CD14-positive monocyte (primary cell): ENCODE measurements at regions not wholly inside any gene's neighbourhood (a gene's known extent, or its start where the extent isn't known, plus 50 kb on each side); places are given as distances from the start of the nearest gene placed in this dataset.
"Not testable (repeated sequence)": the region's sequence is repeated elsewhere in the genome, so short reads cannot be mapped to it uniquely, and the experiment has no call there.

Source experiments
- DNase-seq, 3 donors: peaks; one replicate each; pipeline ENCODE4 v3.0.0-alpha.2; 2011 to 2022
- H2AFZ ChIP-seq: 2 replicates; pipeline ENCODE4 v1.6.0; 2012; ENCODE audit warnings: mild to moderate bottlenecking, low read depth, low read length, inconsistent platforms; ENCODE audit not compliant: insufficient read depth, poor library complexity, severe bottlenecking
- H3K27ac ChIP-seq, 2 donors: 1 replicate in 1 of 2; 2 replicates in 1 of 2; pipeline ENCODE4 v1.5.1; 2012 to 2013; ENCODE audit warnings: low read length in 2 of 2, control low read depth in 1 of 2, inconsistent platforms in 1 of 2, low read depth in 1 of 2, mild to moderate bottlenecking in 1 of 2
- H3K27me3 ChIP-seq, 2 donors: one replicate each; pipeline versions ENCODE4 v1.6.0 to v1.6.1; 2011 to 2013; ENCODE audit warnings: low read length in 2 of 2; ENCODE audit not compliant: control insufficient read depth in 2 of 2, insufficient read depth in 2 of 2
- H3K36me3 ChIP-seq, 2 donors: replicated peaks in 1 of 2; 1 replicate in 1 of 2; 2 replicates in 1 of 2; pipeline versions ENCODE4 v1.5.1 to v1.6.1; 2012 to 2013; ENCODE audit warnings: low read length in 2 of 2, control low read depth in 1 of 2, inconsistent platforms in 1 of 2, mild to moderate bottlenecking in 1 of 2; ENCODE audit not compliant: insufficient read depth in 2 of 2, control insufficient read depth in 1 of 2
- H3K4me1 ChIP-seq, 2 donors: 1 replicate in 1 of 2; 2 replicates in 1 of 2; pipeline versions ENCODE4 v1.5.1 to v1.6.1; 2012 to 2013; ENCODE audit warnings: low read length in 2 of 2, control low read depth in 1 of 2, inconsistent platforms in 1 of 2, mild to moderate bottlenecking in 1 of 2, moderate library complexity in 1 of 2; ENCODE audit not compliant: insufficient read depth in 2 of 2, control insufficient read depth in 1 of 2
- H3K4me2 ChIP-seq: replicated peaks from 2 replicates; pipeline ENCODE3; 2012; ENCODE audit warnings: low read length, moderate library complexity, mild to moderate bottlenecking; ENCODE audit not compliant: poor library complexity, severe bottlenecking; ENCODE audit errors: extremely low read depth
- H3K4me3 ChIP-seq, 3 experiments: fragments of 200-600 bp in 1 of 3; sonication (generic) in 1 of 3; replicated peaks in 1 of 3; 1 replicate in 2 of 3; 2 replicates in 1 of 3; pipeline ENCODE4 v1.5.1; 2011 to 2013; ENCODE audit warnings: low read length in 3 of 3, mild to moderate bottlenecking in 3 of 3, control low read depth in 2 of 3, low read depth in 2 of 3, inconsistent platforms in 1 of 3, moderate library complexity in 1 of 3
- H3K79me2 ChIP-seq: 2 replicates; pipeline ENCODE4 v1.6.0; 2012; ENCODE audit warnings: mild to moderate bottlenecking, control low read depth, inconsistent platforms, low read length, moderate library complexity; ENCODE audit not compliant: insufficient read depth
- H3K9ac ChIP-seq: 2 replicates; pipeline ENCODE4 v1.6.0; 2017; ENCODE audit warnings: low read length, mild to moderate bottlenecking; ENCODE audit not compliant: insufficient read depth, poor library complexity, severe bottlenecking
- H3K9me3 ChIP-seq, 2 donors: replicated peaks in 1 of 2; 1 replicate in 1 of 2; 2 replicates in 1 of 2; pipeline versions ENCODE4 v1.5.1 to v1.6.1; 2012 to 2013; ENCODE audit warnings: low read length in 2 of 2, control low read depth in 1 of 2; ENCODE audit not compliant: control insufficient read depth in 1 of 2, insufficient read depth in 1 of 2
- H4K20me1 ChIP-seq: 2 replicates; pipeline ENCODE4 v1.6.0; 2012; ENCODE audit warnings: mild to moderate bottlenecking, low read length, control low read depth, moderate library complexity; ENCODE audit not compliant: insufficient read depth
- H3K27ac Mint-ChIP-seq, 7 donors: one replicate each; pipeline ENCODE4 v1.8.0; 2020; ENCODE audit warnings: mild to moderate bottlenecking in 7 of 7, mixed read lengths in 7 of 7, moderate library complexity in 6 of 7, inconsistent platforms in 2 of 7
- H3K27me3 Mint-ChIP-seq, 3 donors: one replicate each; pipeline ENCODE4 v1.8.0; 2021 to 2022; ENCODE audit warnings: low read depth in 3 of 3, mild to moderate bottlenecking in 3 of 3, mixed read lengths in 3 of 3, moderate library complexity in 3 of 3, inconsistent platforms in 1 of 3
- H3K36me3 Mint-ChIP-seq, 2 donors: one replicate each; pipeline ENCODE4 v1.8.0; 2020; ENCODE audit warnings: mixed read lengths in 2 of 2, inconsistent platforms in 1 of 2, mild to moderate bottlenecking in 1 of 2
- H3K4me1 Mint-ChIP-seq: one replicate; pipeline ENCODE4 v1.8.0; 2020; ENCODE audit warnings: mild to moderate bottlenecking, mixed read lengths
- H3K4me3 Mint-ChIP-seq, 2 donors: one replicate each; pipeline ENCODE4 v1.8.0; 2020; ENCODE audit warnings: mild to moderate bottlenecking in 2 of 2, mixed read lengths in 2 of 2, moderate library complexity in 1 of 2
- H3K9me3 Mint-ChIP-seq, 7 donors: one replicate each; pipeline ENCODE4 v1.8.0; 2020 to 2022; ENCODE audit warnings: mixed read lengths in 7 of 7, mild to moderate bottlenecking in 6 of 7, moderate library complexity in 6 of 7, inconsistent platforms in 2 of 7
- CTCF ChIP-seq: fragments of 200-600 bp; IDR thresholded peaks from one replicate; pipeline ENCODE4 v1.8.0; 2022; ENCODE audit warnings: antibody characterized with exemption, mild to moderate bottlenecking
- WGBS: methylation state at CpG from one replicate; pipeline ENCODE4 v1.1.5; 2013; ENCODE audit warnings: missing lambda C conversion rate; ENCODE audit not compliant: insufficient coverage; 5-methylcytosine and 5-hydroxymethylcytosine counted together
- intact Hi-C, 2 donors: fragments of 100-400 bp; cut with micrococcal nuclease; formaldehyde crosslinking; loops; one replicate each; pipeline versions ENCODE4 v1.15.0 to v1.15.1; 2023

DNA sequence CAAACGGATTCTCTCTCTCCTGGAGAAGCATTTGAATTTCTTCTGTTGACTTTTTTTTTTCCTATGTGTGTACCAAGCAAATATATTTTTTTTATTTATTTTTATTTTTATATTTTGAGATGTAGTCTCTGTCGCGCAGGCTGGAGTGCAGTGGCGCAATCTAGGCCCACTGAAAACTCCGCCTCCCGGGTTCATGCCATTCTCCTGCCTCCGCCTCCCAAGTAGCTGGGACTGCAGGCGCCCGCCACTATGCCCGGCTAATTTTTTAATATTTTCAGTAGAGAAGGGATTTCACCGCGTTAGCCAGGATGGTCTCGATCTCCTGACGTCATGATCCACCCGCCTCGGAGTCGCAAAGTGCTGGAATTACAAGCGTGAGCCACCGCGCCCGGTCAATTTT, 549.5 kb upstream of the GNPDA2 start:
- H3K36me3 Mint-ChIP-seq, result no peaks in the 10 kb centered on the region
- Histone ChIP-seq H3K27ac (no peak overlapping the region), H3K9ac (no peak overlapping the region), H3K4me3 (no peak overlapping the region), H3K9me3 (no peaks in the 10 kb centered on the region), H3K36me3 (no peaks in the 10 kb centered on the region), H2AFZ (no peak overlapping the region), H4K20me1 (no peaks in the 10 kb centered on the region), H3K27me3 (no peaks in the 10 kb centered on the region), H3K4me2 (no peak overlapping the region), H3K4me1 (no peaks in the 10 kb centered on the region), H3K79me2 (no peaks in the 10 kb centered on the region)
- H3K9me3 Mint-ChIP-seq, result peaks cover 0 to 4% (median 0%) of the 10 kb centered on the region in 7 donors
- intact Hi-C loops, result no loop called here
- H3K4me3 Mint-ChIP-seq, result no peak overlapping the region
- H3K27me3 Mint-ChIP-seq, result no peaks in the 10 kb centered on the region
- no peaks in the 10 kb centered on the region for H3K4me1 Mint-ChIP-seq
- H3K27ac Mint-ChIP-seq, result no peak overlapping the region
- WGBS, result 93% methylated on average over 14 of the region's 21 CpGs
- no peak for DNase-seq
- no peak for TF ChIP-seq CTCF

DNA sequence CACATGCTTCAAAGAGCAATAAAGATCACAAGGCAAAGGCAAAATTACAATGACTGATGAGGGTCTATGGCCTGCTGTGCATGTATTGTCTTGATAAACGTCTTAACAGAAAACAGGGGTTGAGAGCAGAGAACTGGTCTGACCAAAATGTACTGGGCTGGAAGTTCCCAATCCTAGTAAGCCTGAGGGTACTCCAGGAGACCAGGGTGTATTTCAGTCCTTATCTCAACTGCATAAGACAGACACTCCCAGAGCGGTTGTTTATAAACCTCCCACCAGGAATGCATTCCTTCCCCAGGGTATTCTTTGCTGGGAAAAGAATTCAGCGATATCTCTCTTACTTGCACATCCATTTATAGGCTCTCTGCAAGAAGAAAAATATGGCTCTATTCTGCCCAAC, 521.8 kb upstream of the GNPDA2 start:
- intact Hi-C loops, H3K4me1 ChIP-seq, H4K20me1 ChIP-seq, H3K9me3 ChIP-seq, DNase-seq, H3K9me3 Mint-ChIP-seq, H3K4me3 Mint-ChIP-seq, H3K4me1 Mint-ChIP-seq, H3K27me3 ChIP-seq, H3K36me3 ChIP-seq, H3K27ac Mint-ChIP-seq, H3K4me2 ChIP-seq, H3K27ac ChIP-seq, H3K36me3 Mint-ChIP-seq, H3K9ac ChIP-seq, H3K4me3 ChIP-seq, H3K27me3 Mint-ChIP-seq, H3K79me2 ChIP-seq, H2AFZ ChIP-seq: not testable (repeated sequence)
- WGBS, result 83% methylated on average over 1 of the region's 3 CpGs
